ENCODE measurements at regions not wholly inside any gene's neighbourhood (a gene's known extent, or its start where the extent isn't known, plus 50 kb on each side); places are given as distances from the start of the nearest gene placed in this dataset.

DNA sequence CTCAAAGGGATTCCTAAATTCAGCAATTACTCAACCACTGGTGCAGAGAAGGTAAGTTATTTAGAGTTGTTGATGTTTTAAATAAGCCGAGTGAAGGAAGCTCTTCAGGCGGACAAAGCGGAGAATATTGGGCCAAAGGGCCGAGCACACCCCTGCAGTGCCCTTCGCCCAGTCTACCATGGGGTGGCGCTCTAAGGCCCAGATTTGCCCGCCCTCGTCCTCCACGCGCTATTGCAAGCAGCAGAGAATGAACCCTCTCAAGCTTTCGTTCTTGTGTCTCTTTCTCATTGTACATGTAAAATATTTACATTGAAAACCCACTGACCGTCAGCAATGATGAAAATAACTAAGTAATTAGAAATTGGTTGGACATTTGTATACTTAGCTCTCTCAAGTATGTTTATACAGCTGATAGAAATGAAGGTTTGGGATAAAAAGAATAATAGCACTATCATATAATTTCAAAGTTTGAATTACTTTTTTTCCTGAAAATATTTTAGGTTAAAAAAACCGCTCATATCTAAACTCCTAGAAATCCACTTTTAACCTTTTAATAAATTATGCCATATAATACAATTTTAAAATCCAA lies 195.0 kb upstream of the CEP162 start:
- peak; percentile 67 for TF ChIP-seq CTCF (IDR thresholded peaks at IDR 0.05; ENCODE audit: unreplicated experiment)
- peak; percentile 54 to 85 for DNase-seq (ENCODE audit: low spot score in 2 of 2, unreplicated experiment in 2 of 2)
- H3K27ac Mint-ChIP-seq = no peak overlapping the region
- H3K9me3 Mint-ChIP-seq = no peaks in the 10 kb centered on the region
- H3K4me1 Mint-ChIP-seq = peaks cover 50% of the 10 kb centered on the region
- H3K36me3 Mint-ChIP-seq = no peaks in the 10 kb centered on the region
- H3K4me3 Mint-ChIP-seq = peak overlapping the region; percentile 20
- peaks cover 57% of the 10 kb centered on the region for H3K27me3 Mint-ChIP-seq (ENCODE audit: low read depth)

- DNase-seq (ENCODE audit: low spot score in 2 of 2, unreplicated experiment in 2 of 2) = no peak
- H3K36me3 Mint-ChIP-seq = no peaks in the 10 kb centered on the region
- no peaks in the 10 kb centered on the region for H3K9me3 Mint-ChIP-seq
- no peak overlapping the region for H3K27ac Mint-ChIP-seq
- H3K4me1 Mint-ChIP-seq = peaks cover 38% of the 10 kb centered on the region
- H3K27me3 Mint-ChIP-seq (ENCODE audit: low read depth) = peaks cover 49% of the 10 kb centered on the region
- H3K4me3 Mint-ChIP-seq = no peak overlapping the region
- no peak for TF ChIP-seq CTCF (IDR thresholded peaks at IDR 0.05; ENCODE audit: unreplicated experiment)
Measured at GRCh38 chr6:84421031-84421430, 193.6 kb upstream of the CEP162 start.

- no peak for TF ChIP-seq CTCF (IDR thresholded peaks at IDR 0.05; ENCODE audit: unreplicated experiment)
- Mint-ChIP-seq H3K36me3 (no peaks in the 10 kb centered on the region), H3K4me3 (no peak overlapping the region), H3K27ac (no peak overlapping the region), H3K4me1 (peaks cover 17% of the 10 kb centered on the region), H3K9me3 (no peaks in the 10 kb centered on the region), H3K27me3 (ENCODE audit: low read depth) (peaks cover 68% of the 10 kb centered on the region)
- DNase-seq (ENCODE audit: low spot score in 2 of 2, unreplicated experiment in 2 of 2) = no peak
Measured at GRCh38 chr6:84417260-84417659, 189.8 kb upstream of the CEP162 start.

- Mint-ChIP-seq H3K4me1 (peaks cover 7% of the 10 kb centered on the region), H3K36me3 (no peaks in the 10 kb centered on the region), H3K27ac (no peak overlapping the region), H3K9me3 (no peaks in the 10 kb centered on the region), H3K27me3 (ENCODE audit: low read depth) (peaks cover 66% of the 10 kb centered on the region), H3K4me3 (no peak overlapping the region)
- no peak for TF ChIP-seq CTCF (IDR thresholded peaks at IDR 0.05; ENCODE audit: unreplicated experiment)
- DNase-seq (ENCODE audit: low spot score in 2 of 2, unreplicated experiment in 2 of 2) = no peak
Measured at GRCh38 chr6:84416043-84416657, 188.7 kb upstream of the CEP162 start.

- H3K27ac Mint-ChIP-seq = no peak overlapping the region
- no peak for TF ChIP-seq CTCF (IDR thresholded peaks at IDR 0.05; ENCODE audit: unreplicated experiment)
- H3K36me3 Mint-ChIP-seq = no peaks in the 10 kb centered on the region
- H3K4me3 Mint-ChIP-seq = no peak overlapping the region
- no peaks in the 10 kb centered on the region for H3K9me3 Mint-ChIP-seq
- peaks cover 5% of the 10 kb centered on the region for H3K4me1 Mint-ChIP-seq
- peaks cover 64% of the 10 kb centered on the region for H3K27me3 Mint-ChIP-seq (ENCODE audit: low read depth)
- no peak for DNase-seq (ENCODE audit: low spot score in 2 of 2, unreplicated experiment in 2 of 2)
Measured at GRCh38 chr6:84415517-84415916, 188.1 kb upstream of the CEP162 start.

All from mesothelial cell of epicardium (in vitro differentiated cells).